ENCODE measurements at regions not wholly inside any gene's neighbourhood (a gene's known extent, or its start where the extent isn't known, plus 50 kb on each side); places are given as distances from the start of the nearest gene placed in this dataset.

- no peaks in the 10 kb centered on the region for H3K9me3 ChIP-seq (replicated peaks)
- H3K27me3 ChIP-seq (replicated peaks): no peaks in the 10 kb centered on the region
- H3K4me3 ChIP-seq: no peak overlapping the region
- peak; percentile 22 to 47 for DNase-seq (ENCODE audit: low read depth in 1 of 2, low spot score in 2 of 2)
- H3K27ac ChIP-seq: 0 out of 2 replicates have a peak overlapping the region, but pooled peaks have one; percentile 2
- no peaks in the 10 kb centered on the region for H3K36me3 ChIP-seq
- peaks cover 12% of the 10 kb centered on the region for H3K4me1 ChIP-seq (replicated peaks)
These were observed 132.7 kb upstream of the TNC start for GRCh38 chr9:115250621-115251032.

- DNase-seq (ENCODE audit: low read depth in 1 of 2, low spot score in 2 of 2): no peak
- Histone ChIP-seq H3K4me3 (no peak overlapping the region), H3K9me3 (replicated peaks) (no peaks in the 10 kb centered on the region), H3K36me3 (no peaks in the 10 kb centered on the region), H3K4me1 (replicated peaks) (peaks cover 12% of the 10 kb centered on the region), H3K27me3 (replicated peaks) (no peaks in the 10 kb centered on the region), H3K27ac (no peak overlapping the region)
These were observed 136.6 kb upstream of the TNC start for GRCh38 chr9:115254287-115255180.

DNA sequence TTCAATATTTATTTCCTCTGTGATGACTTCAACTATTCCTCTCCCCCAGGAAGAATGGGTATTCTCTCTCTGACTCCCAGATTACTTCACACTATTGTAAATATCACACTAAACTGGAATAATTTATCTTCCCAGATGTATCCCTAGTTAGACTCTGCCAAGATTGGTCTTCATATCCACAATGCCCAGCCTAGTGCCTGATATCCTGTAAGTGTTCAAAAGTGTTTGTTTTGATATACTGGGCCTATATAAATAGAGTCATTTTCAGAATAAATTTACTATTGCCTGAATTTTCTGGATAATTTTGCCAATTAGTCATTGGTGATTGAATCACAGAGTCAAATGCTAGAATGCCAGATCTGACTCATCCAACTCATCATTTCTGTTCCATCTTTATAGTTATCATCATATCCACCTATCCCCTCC is 143.7 kb upstream of the TNC start:
- Histone ChIP-seq H3K27ac (peak overlapping the region; percentile 56), H3K4me1 (replicated peaks) (peaks cover 28% of the 10 kb centered on the region), H3K36me3 (no peaks in the 10 kb centered on the region), H3K9me3 (replicated peaks) (no peaks in the 10 kb centered on the region), H3K27me3 (replicated peaks) (no peaks in the 10 kb centered on the region), H3K4me3 (no peak overlapping the region)
- DNase-seq (ENCODE audit: low read depth in 1 of 2, low spot score in 2 of 2): peak in 1 of 2 experiments; percentile 18

GRCh38 chr9:115262477-115262876 is 144.5 kb upstream of the TNC start:
- no peaks in the 10 kb centered on the region for H3K27me3 ChIP-seq (replicated peaks)
- peak overlapping the region; percentile 56 for H3K27ac ChIP-seq
- peaks cover 28% of the 10 kb centered on the region for H3K4me1 ChIP-seq (replicated peaks)

DNA sequence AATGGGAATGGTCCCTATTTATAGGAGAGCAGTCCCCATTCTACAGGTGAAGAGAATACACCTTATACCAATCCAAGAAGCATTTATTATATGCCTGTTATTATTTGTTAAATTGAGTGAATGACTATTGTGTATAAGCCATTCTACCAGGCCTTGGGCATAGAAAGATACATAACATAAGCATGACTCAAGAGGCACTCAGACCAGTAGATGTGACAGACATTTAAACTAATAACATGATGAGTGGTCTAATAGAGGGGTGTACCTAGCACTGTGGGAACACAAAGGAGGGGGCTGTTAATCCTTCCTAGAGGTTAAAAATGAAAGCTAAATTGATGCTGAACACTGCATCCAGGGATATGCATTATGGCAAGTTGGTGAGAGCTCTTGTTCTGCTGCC is 145.0 kb upstream of the TNC start:
- no peak for DNase-seq (ENCODE audit: low read depth in 1 of 2, low spot score in 2 of 2)
- Histone ChIP-seq H3K4me1 (replicated peaks) (peaks cover 28% of the 10 kb centered on the region), H3K4me3 (no peak overlapping the region), H3K27me3 (replicated peaks) (no peaks in the 10 kb centered on the region), H3K27ac (peak overlapping the region; percentile 52), H3K9me3 (replicated peaks) (no peaks in the 10 kb centered on the region), H3K36me3 (no peaks in the 10 kb centered on the region)

More at GRCh38 chr9:115262477-115262876, 144.5 kb upstream of the TNC start:
- Histone ChIP-seq H3K9me3 (replicated peaks) (no peaks in the 10 kb centered on the region), H3K4me3 (no peak overlapping the region), H3K36me3 (no peaks in the 10 kb centered on the region)
- peak; percentile 80 to 87 for DNase-seq (ENCODE audit: low read depth in 1 of 2, low spot score in 2 of 2)

DNA sequence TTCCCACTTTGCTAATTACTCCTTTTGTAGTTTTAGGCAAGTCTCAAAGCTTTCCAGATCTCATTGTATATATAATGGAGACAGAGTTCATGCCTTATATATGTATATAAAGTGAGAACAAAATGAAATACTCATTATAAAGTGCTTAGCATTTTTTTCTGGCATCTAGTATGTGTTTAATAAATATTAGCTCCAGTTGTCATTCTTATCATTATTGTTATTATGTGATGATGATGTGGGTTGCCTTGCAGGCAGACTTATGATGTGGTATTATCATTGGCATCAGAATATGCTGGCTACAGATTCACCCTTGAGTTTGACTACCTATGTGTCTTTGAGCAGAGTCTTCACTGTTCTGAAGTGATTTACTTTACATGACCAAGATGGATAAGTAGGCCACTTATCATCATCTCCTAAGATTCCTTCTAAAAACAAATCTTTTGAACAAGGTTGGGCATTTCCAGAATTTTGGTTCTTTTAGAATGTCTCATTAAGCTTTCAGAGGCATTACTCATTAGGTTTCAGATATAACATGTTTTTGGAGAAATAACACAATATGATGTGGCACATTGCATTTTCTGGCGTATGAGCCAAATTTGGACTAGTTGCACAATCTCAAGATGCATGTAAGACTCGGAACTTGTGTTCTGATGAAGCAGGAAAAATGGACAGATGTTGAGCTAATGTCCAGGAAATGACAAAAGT is 145.6 kb upstream of the TNC start:
- no peak overlapping the region for H3K4me3 ChIP-seq
- no peak for DNase-seq (ENCODE audit: low read depth in 1 of 2, low spot score in 2 of 2)
- H3K27me3 ChIP-seq (replicated peaks): no peaks in the 10 kb centered on the region
- H3K9me3 ChIP-seq (replicated peaks): no peaks in the 10 kb centered on the region
- H3K36me3 ChIP-seq: no peaks in the 10 kb centered on the region
- H3K27ac ChIP-seq: no peak overlapping the region
- peaks cover 28% of the 10 kb centered on the region for H3K4me1 ChIP-seq (replicated peaks)

GRCh38 chr9:115264313-115264712 is 146.4 kb upstream of the TNC start:
- Histone ChIP-seq H3K4me3 (no peak overlapping the region), H3K27me3 (replicated peaks) (no peaks in the 10 kb centered on the region), H3K27ac (no peak overlapping the region), H3K4me1 (replicated peaks) (peaks cover 28% of the 10 kb centered on the region), H3K9me3 (replicated peaks) (no peaks in the 10 kb centered on the region), H3K36me3 (no peaks in the 10 kb centered on the region)
- DNase-seq (ENCODE audit: low read depth in 1 of 2, low spot score in 2 of 2): no peak

GRCh38 chr9:115267790-115268189 is 149.8 kb upstream of the TNC start:
- Histone ChIP-seq H3K27me3 (replicated peaks) (no peaks in the 10 kb centered on the region), H3K27ac (no peak overlapping the region), H3K9me3 (replicated peaks) (no peaks in the 10 kb centered on the region), H3K4me1 (replicated peaks) (peaks cover 10% of the 10 kb centered on the region), H3K36me3 (no peaks in the 10 kb centered on the region), H3K4me3 (no peak overlapping the region)
- DNase-seq (ENCODE audit: low read depth in 1 of 2, low spot score in 2 of 2): no peak

GRCh38 chr9:115275753-115276152 is 157.8 kb upstream of the TNC start:
- no peak for DNase-seq (ENCODE audit: low read depth in 1 of 2, low spot score in 2 of 2)
- H3K27me3 ChIP-seq (replicated peaks): no peaks in the 10 kb centered on the region
- no peaks in the 10 kb centered on the region for H3K9me3 ChIP-seq (replicated peaks)
- H3K4me1 ChIP-seq (replicated peaks): 0 out of 2 replicates have a peak, but pooled peaks cover 3% of the 10 kb centered on the region
- no peaks in the 10 kb centered on the region for H3K36me3 ChIP-seq
- no peak overlapping the region for H3K27ac ChIP-seq
- no peak overlapping the region for H3K4me3 ChIP-seq

- DNase-seq (ENCODE audit: low read depth in 1 of 2, low spot score in 2 of 2): peak in 1 of 2 experiments; percentile 46
- Histone ChIP-seq H3K4me1 (replicated peaks) (0 out of 2 replicates have a peak, but pooled peaks cover 3% of the 10 kb centered on the region), H3K4me3 (no peak overlapping the region), H3K9me3 (replicated peaks) (no peaks in the 10 kb centered on the region), H3K27me3 (replicated peaks) (no peaks in the 10 kb centered on the region), H3K36me3 (no peaks in the 10 kb centered on the region), H3K27ac (no peak overlapping the region)
These were observed 158.7 kb upstream of the TNC start for GRCh38 chr9:115276621-115277020.

GRCh38 chr9:115277301-115277700 is 159.3 kb upstream of the TNC start:
- DNase-seq (ENCODE audit: low read depth in 1 of 2, low spot score in 2 of 2): no peak

GRCh38 chr9:115278326-115279035 is 160.5 kb upstream of the TNC start:
- Histone ChIP-seq H3K9me3 (replicated peaks) (no peaks in the 10 kb centered on the region), H3K27me3 (replicated peaks) (no peaks in the 10 kb centered on the region), H3K27ac (no peak overlapping the region), H3K4me3 (no peak overlapping the region), H3K36me3 (no peaks in the 10 kb centered on the region), H3K4me1 (replicated peaks) (0 out of 2 replicates have a peak, but pooled peaks cover 3% of the 10 kb centered on the region)
- no peak for DNase-seq (ENCODE audit: low read depth in 1 of 2, low spot score in 2 of 2)

More at GRCh38 chr9:115277301-115277700, 159.3 kb upstream of the TNC start:
- Histone ChIP-seq H3K4me3 (no peak overlapping the region), H3K4me1 (replicated peaks) (0 out of 2 replicates have a peak, but pooled peaks cover 3% of the 10 kb centered on the region), H3K9me3 (replicated peaks) (no peaks in the 10 kb centered on the region), H3K36me3 (no peaks in the 10 kb centered on the region), H3K27me3 (replicated peaks) (no peaks in the 10 kb centered on the region), H3K27ac (no peak overlapping the region)

DNA sequence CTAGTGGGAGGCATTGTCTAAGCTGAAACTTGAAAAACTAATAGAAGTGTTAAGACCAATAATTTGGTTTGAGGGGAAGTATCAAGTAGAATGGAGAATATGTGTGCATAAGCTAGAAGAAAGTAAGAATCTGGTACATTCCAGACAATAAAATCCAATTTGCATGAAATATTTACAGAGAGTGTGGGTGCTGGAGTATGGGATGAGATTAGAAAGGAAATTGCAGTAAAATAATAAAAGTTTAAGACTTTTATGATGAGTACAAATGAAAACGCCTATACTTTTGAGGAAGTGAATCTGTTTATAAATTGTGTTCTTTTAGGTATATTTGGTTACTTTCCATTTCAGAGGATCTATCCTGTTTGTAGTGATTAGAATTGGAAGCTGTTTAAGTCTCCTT is 165.4 kb upstream of the TNC start:
- Histone ChIP-seq H3K4me3 (no peak overlapping the region), H3K9me3 (replicated peaks) (no peaks in the 10 kb centered on the region), H3K4me1 (replicated peaks) (no peaks in the 10 kb centered on the region), H3K27me3 (replicated peaks) (no peaks in the 10 kb centered on the region), H3K27ac (no peak overlapping the region), H3K36me3 (no peaks in the 10 kb centered on the region)
- DNase-seq (ENCODE audit: low read depth in 1 of 2, low spot score in 2 of 2): no peak

All from SJSA1 (cell line).